Progenitor cell of endocrine pancreas (in vitro differentiated cells): ENCODE measurements at regions not wholly inside any gene's neighbourhood (a gene's known extent, or its start where the extent isn't known, plus 50 kb on each side); places are given as distances from the start of the nearest gene placed in this dataset.

ENCODE experiments used
- DNase-seq: peaks from one replicate; pipeline ENCODE4 v3.0.0; 2021; ENCODE audit warnings: low spot score; ENCODE audit not compliant: unreplicated experiment
- H3K27ac Mint-ChIP-seq: 2 replicates; pipeline ENCODE4 v1.8.0; 2021; ENCODE audit warnings: mild to moderate bottlenecking, moderate library complexity, mixed read lengths
- H3K27me3 Mint-ChIP-seq: 2 replicates; pipeline ENCODE4 v1.8.0; 2021; ENCODE audit warnings: mixed read lengths
- H3K36me3 Mint-ChIP-seq: 2 replicates; pipeline ENCODE4 v1.8.0; 2022; ENCODE audit warnings: mixed read lengths; ENCODE audit not compliant: insufficient read depth
- H3K4me1 Mint-ChIP-seq: 2 replicates; pipeline ENCODE4 v1.8.0; 2021; ENCODE audit warnings: low read depth, mixed read lengths
- H3K4me3 Mint-ChIP-seq: 2 replicates; pipeline ENCODE4 v1.8.0; 2021; ENCODE audit warnings: low read depth, mild to moderate bottlenecking, moderate library complexity, mixed read lengths
- H3K9me3 Mint-ChIP-seq: 2 replicates; pipeline ENCODE4 v1.8.0; 2021; ENCODE audit warnings: low read depth, mixed read lengths
- CTCF ChIP-seq: fragments of 200-600 bp; sonication (generic); IDR thresholded peaks from one replicate; pipeline ENCODE4 v1.5.0; 2021; ENCODE audit warnings: antibody characterized with exemption, mild to moderate bottlenecking; ENCODE audit not compliant: unreplicated experiment

- H3K27me3 Mint-ChIP-seq: no peaks in the 10 kb centered on the region
- H3K4me3 Mint-ChIP-seq: no peak overlapping the region
- TF ChIP-seq CTCF: no peak
- peaks cover 43% of the 10 kb centered on the region for H3K4me1 Mint-ChIP-seq
- H3K27ac Mint-ChIP-seq: no peak overlapping the region
- no peaks in the 10 kb centered on the region for H3K9me3 Mint-ChIP-seq
- DNase-seq: no peak
- H3K36me3 Mint-ChIP-seq: peaks cover 20% of the 10 kb centered on the region
These were observed 57.5 kb downstream of the EPRS1 start for GRCh38 chr1:219988818-219989217.

GRCh38 chr1:219988387-219988786 lies 57.9 kb downstream of the EPRS1 start:
- Mint-ChIP-seq H3K9me3 (no peaks in the 10 kb centered on the region), H3K36me3 (peaks cover 21% of the 10 kb centered on the region), H3K4me1 (peaks cover 39% of the 10 kb centered on the region), H3K27ac (no peak overlapping the region), H3K27me3 (no peaks in the 10 kb centered on the region), H3K4me3 (no peak overlapping the region)
- TF ChIP-seq CTCF: no peak
- DNase-seq: no peak

- peaks cover 32% of the 10 kb centered on the region for H3K4me1 Mint-ChIP-seq
- H3K9me3 Mint-ChIP-seq: no peaks in the 10 kb centered on the region
- H3K36me3 Mint-ChIP-seq: peaks cover 21% of the 10 kb centered on the region
- H3K4me3 Mint-ChIP-seq: no peak overlapping the region
- no peak for DNase-seq
- TF ChIP-seq CTCF: no peak
- H3K27ac Mint-ChIP-seq: peak overlapping the region; percentile 45
- H3K27me3 Mint-ChIP-seq: no peaks in the 10 kb centered on the region
These were observed 59.0 kb upstream of the SLC30A10 start for GRCh38 chr1:219987325-219987724.

GRCh38 chr1:219985169-219985568 lies 56.8 kb upstream of the SLC30A10 start:
- peaks cover 22% of the 10 kb centered on the region for H3K36me3 Mint-ChIP-seq
- no peaks in the 10 kb centered on the region for H3K27me3 Mint-ChIP-seq
- H3K4me1 Mint-ChIP-seq: peaks cover 13% of the 10 kb centered on the region
- no peaks in the 10 kb centered on the region for H3K9me3 Mint-ChIP-seq
- DNase-seq: no peak
- H3K4me3 Mint-ChIP-seq: no peak overlapping the region
- no peak overlapping the region for H3K27ac Mint-ChIP-seq
- TF ChIP-seq CTCF: no peak
